GM12864 (cell line): ENCODE measurements at regions not wholly inside any gene's neighbourhood (a gene's known extent, or its start where the extent isn't known, plus 50 kb on each side); places are given as distances from the start of the nearest gene placed in this dataset.

Source experiments
- DNase-seq: peaks from one replicate; pipeline ENCODE4 v3.0.0-alpha.2; 2011; ENCODE audit warnings: low read depth
- H3K4me3 ChIP-seq: 2 replicates; pipeline ENCODE4 v1.5.1; 2011; ENCODE audit warnings: mild to moderate bottlenecking, low read depth, low read length, control low read depth
- TF ChIP-seq, protein P1 (sequence below): IDR thresholded peaks from 2 replicates; pipeline ENCODE4 v1.5.1; 2011; ENCODE audit warnings: low read depth, mild to moderate bottlenecking, moderate library complexity, low read length, control low read depth, inconsistent platforms; ENCODE audit errors: missing control alignments

DNA sequence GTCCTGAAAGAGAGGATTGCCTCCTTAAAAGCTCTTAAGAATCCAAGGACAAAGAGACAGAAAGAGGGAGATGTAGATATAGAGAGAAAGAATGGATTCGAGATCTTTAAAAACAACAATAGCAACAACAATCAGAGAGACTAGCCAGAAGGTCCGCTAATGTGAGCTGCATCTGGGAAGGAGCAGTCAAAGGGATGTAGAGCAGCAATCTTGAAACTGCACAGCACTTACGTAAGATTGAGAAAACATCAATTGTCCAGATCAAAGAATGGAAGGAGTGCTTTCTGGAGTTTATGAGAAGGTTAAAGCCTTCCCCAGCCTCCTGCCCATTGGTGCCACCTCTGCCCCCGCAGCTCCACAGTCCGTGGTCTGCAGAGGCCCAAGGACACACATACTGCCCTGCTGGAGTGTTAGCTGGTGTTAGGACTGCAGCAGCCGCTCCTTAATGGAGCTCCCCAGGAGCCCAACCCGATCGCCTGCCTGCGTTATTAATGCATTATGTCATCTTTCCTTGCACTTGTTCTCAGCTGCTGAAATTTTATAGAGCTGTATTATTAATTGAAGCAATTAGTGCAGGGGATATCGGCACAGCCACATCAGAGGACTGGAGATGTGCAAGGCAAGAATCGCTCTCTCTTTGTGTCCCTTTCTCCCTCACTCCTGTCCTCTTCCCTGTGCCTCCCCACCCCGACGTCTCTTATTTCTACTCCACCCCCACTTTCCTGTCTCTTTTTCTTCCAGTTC, 73.0 kb upstream of the CALM2 start:
- H3K4me3 ChIP-seq: no peak overlapping the region
- DNase-seq: no peak

DNA sequence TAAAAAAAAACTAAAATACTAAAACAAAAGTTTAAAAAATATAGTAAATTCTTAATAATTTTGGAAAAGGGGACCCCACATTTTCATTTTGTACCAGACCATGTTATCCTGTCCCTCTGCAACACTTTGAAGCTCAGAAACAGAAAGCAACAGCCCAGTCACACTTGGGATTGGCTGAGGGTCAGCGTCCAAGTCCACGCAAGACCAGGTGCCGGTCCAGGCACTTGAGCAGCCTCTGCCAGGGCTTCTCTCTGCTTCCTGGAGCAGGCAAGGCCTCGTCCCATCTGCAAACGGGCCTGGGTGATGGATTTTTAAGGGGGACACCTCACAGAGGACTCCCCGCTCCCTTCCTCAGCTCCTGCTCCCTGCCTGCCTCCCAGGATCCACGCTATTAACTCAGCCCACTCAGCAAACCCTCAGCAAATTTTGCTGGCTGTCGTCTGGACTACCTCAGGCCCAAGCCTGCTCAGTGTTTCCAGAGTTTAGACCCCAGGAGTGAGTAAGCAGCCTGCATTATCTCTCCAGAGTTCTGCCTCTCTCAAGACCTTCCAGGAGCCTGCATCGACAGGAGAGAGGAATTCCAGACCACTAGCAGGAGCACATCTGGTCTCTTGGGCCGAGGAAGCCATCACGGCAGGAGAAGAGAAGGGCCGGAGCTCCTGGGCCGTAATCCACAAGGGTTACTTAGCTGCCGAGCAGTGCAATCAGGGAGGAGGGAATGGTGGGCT, 67.4 kb upstream of the CALM2 start:
- no peak overlapping the region for H3K4me3 ChIP-seq
- TF ChIP-seq, protein P1, sequence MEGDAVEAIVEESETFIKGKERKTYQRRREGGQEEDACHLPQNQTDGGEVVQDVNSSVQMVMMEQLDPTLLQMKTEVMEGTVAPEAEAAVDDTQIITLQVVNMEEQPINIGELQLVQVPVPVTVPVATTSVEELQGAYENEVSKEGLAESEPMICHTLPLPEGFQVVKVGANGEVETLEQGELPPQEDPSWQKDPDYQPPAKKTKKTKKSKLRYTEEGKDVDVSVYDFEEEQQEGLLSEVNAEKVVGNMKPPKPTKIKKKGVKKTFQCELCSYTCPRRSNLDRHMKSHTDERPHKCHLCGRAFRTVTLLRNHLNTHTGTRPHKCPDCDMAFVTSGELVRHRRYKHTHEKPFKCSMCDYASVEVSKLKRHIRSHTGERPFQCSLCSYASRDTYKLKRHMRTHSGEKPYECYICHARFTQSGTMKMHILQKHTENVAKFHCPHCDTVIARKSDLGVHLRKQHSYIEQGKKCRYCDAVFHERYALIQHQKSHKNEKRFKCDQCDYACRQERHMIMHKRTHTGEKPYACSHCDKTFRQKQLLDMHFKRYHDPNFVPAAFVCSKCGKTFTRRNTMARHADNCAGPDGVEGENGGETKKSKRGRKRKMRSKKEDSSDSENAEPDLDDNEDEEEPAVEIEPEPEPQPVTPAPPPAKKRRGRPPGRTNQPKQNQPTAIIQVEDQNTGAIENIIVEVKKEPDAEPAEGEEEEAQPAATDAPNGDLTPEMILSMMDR: no peak
- no peak for DNase-seq

More for the DNA sequence above, 73.0 kb upstream of the CALM2 start:
- TF ChIP-seq, protein P1: no peak

DNA sequence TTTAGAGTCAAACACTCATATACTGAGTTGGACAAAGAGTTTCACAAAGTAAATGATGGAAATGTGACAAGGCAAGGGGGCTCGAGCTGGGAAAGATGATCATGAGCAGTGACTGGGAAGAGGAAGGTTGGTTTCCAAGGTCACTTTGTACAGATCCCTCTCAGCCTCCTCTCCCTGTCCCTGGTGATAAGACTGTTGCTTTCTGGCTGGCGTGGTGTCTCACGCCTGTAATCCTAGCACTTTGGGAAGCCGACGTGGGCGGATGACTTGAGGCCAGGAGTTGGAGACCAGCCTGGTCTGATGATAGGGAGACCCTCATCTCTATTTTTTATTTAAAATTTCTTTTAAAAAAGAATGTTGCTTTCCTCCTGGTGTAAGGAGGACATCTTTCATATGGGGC, 65.4 kb upstream of the CALM2 start:
- H3K4me3 ChIP-seq: no peak overlapping the region
- DNase-seq: no peak
- TF ChIP-seq, protein P1: no peak

DNA sequence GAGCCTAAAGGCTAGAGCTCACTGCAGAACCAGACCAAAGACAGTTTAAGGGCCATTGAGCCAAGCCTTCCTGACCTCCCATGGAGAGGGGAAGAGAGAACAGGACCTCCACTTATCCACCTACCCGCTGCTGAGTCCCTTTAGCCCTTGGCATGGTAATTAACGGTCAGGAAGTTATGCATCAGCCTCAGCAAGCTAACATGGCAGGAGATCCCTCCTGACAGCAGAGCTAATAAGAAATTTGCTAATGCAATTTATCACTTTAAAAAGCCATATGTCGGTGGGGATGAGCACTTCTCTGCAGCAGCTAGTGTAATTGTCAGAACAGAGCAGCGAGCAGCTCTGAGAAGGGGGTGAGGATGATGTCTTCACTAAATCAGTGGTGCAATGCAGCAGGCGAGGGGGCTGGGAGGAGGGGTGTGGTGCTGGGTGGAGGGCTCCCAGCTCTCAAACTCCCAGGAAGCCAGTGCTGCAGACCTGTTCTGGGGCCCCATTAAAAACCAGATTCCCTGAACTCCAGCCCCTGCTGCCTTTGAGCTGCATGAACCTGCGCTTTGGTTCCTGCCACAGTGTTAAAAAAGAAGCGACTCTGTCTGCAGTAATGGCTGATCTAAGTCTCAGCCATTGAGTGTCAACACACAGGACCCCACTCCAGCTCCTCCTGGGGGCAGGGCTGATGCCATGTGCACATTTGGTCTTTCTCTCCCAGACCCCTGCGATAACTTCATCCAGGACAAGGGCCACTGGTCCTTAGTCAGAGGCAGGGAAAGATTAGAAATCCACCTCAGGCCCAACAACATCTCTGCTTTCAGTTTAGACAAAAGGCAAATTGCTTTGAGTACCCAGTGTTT, 63.0 kb upstream of the CALM2 start:
- no peak for DNase-seq

DNA sequence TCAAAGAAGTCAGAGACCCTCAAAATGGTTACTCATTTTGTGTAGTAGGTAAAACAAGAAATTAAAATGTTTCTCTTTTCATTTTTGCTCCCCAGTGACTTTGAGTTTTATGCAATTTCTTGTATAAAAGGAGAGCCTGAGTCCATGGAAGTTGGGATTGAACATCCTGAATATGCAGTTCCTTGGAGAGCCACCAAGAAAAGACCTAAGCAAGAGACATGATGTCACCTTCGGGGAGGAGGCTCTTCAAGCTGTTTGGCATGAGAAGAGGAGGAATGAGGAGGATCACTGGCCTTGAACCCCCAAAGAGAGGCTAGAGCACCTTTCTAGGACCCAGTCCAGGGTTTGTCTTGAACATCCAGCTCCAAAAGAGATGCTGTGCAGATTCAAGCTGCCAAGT, 62.3 kb upstream of the CALM2 start:
- DNase-seq: no peak
- no peak overlapping the region for H3K4me3 ChIP-seq
- TF ChIP-seq, protein P1: no peak

More for the DNA sequence above, 63.0 kb upstream of the CALM2 start:
- TF ChIP-seq, protein P1: no peak
- H3K4me3 ChIP-seq: no peak overlapping the region

DNA sequence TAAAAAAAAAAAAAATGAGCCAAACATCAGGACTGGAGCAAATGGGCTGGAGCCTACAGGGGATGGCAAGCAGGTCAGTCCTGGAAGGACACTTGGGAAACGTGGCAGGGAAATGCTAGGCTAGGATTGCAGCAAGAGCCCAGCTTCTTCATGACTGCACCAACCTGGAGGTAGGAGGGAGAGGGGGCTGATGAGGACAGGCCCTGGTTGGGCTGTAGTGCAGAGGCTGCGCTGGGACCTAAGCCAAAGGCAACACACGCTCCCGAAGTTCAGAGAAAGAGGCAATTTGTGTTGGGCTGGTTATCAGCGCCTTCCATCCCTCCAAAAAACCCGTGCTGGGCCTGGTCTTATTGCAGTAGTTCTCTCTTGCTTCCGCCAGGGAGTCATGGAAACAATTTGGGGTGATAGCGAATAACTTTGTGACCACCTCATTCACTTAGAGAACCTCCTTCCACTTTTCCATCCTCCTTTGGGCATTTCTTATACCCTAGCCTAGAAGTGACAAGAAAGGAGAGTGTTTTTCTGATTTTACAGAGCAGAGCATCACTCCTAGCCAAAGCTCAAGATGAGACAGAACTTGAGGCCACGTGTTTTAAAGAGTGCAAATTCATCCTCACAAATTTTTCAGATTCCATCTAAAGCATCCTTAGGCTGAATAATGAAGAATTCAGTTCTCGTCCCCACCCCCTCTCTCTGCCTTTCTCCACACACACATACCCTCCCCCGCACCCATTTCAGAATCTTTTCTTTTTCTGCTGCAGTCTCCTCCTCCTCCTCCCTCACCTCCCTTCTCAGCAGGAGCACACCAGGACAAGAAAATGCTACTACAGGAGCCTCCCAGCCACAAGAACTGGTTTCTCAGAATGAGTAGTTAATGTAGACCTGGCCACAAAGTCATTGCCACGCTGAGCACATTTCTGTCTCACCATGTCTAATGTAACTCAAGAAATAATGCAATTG, 61.3 kb upstream of the CALM2 start:
- no peak overlapping the region for H3K4me3 ChIP-seq
- no peak for DNase-seq
- TF ChIP-seq, protein P1: no peak
